HG03354 (cell line): ENCODE measurements at regions not wholly inside any gene's neighbourhood (a gene's known extent, or its start where the extent isn't known, plus 50 kb on each side); places are given as distances from the start of the nearest gene placed in this dataset.
"Not testable (repeated sequence)": the region's sequence is repeated elsewhere in the genome, so short reads cannot be mapped to it uniquely, and the experiment has no call there.

ENCODE experiments used
- ATAC-seq: cut with Tn5 transposase; IDR thresholded peaks from one replicate; pipeline ENCODE4 v1.9.1; 2021; ENCODE audit warnings: mild to moderate bottlenecking; ENCODE audit not compliant: unreplicated experiment, poor library complexity, severe bottlenecking

DNA sequence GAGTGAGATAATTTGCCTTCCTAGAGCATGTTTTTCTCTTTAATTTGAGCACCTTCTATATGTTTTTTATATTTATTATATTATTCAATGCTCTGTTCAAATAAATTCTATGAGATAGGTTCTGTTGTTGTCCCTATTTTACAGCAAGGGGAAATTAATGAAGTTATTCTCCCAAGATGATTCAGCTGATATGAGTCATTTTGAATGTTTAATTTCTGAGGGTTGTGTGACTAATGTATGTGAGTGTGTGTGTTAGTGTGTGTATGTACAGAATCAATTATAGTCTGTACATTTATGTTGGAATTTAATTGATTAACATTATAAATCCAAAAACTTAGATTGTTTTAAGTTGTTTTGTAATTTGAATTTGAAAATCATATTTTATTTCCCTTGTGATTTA, 1536.7 kb upstream of the B3GALT2 start:
- ATAC-seq = no peak

DNA sequence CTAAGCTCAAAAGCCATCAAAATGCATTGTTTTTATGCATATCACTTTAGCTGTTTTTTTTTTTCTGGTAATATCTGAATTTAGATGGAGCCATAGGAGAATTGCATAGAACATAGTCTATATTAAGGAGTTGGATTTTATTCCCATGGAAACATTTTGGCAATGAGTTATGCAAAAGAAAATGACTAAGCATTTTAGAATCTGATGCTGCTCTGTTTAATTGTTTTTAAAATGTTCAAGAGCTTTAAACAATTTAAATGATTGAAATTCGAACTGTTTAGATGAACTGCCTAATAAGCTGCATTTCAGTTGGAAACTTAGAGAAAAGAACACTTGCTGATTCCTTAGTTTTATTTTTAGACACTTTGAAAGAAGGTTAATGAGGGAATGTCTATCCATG, 1531.5 kb upstream of the B3GALT2 start:
- ATAC-seq = no peak

DNA sequence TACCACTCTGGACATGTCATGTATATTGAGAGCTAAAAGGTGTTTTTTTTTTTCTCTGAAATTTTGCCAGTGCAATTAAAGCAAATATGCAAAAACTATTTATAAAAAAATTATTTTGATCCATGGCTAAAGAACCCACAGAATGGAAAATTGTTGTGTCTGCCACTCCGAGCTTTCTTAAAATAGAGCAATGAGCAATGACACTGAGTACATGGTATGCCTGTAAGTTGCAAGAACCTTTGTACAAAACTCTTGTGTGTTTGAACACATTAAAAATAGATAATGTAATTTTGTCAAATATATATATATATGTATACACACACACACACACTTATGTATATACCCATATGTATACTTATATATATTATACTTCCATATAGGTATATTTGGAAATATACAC, 1530.9 kb upstream of the B3GALT2 start:
- ATAC-seq = no peak

DNA sequence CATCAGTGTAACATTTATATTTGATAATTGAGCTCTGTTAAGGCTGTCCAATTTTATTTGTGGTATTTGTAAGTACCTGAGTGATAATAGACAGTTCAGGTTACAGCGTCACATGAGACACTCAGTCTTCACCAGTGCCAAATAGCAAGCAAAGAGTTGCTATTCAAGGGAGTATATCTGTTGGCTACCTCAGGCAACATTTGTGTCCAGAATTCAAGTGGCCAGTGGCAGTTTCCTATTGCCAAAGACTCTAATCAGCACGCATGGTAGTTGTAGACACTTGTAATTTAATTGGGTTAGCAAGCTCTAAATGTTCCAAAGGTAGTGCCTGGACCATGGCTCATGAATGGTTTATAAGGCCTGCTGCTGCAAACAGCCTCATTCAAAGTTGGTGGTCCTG, 1524.3 kb upstream of the B3GALT2 start:
- ATAC-seq = no peak

DNA sequence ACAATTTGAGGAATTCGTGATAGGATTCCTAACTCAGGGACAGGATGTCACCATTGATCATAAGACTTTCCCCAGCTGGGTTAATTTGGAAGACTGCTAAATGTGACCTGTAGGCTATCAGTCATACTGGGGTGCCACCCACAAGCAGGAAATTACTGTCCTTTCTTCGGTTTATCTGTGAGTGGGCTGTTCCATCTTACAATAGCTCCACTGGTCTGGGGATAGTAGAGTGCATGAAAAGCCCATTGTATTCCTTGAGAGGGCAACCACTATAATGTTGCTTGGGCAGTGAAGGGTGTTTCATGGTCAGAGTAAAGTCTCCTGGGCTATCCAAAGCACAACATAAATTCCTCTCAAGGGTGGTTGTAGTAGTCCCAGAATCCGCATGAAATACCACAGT, 1523.0 kb upstream of the B3GALT2 start:
- no peak for ATAC-seq

DNA sequence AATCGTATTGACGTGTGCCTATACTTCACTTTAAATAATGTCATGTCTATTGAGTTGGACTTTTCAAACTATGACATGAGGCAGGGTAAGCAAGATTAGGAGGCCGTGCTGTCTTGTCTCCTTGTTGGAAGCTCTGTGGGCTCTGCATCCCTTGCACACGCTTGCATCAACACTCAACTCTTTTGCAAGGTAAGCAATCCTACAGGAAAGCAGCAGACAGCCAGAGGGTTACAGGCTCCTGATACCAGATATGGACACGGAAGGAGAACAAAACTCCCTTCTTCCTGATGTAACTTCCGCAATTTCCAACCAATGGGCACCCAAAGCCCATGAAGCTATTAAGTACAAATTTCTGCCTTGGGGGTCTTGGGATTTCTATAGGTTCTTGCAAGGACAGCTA, 1520.7 kb upstream of the B3GALT2 start:
- no peak for ATAC-seq

DNA sequence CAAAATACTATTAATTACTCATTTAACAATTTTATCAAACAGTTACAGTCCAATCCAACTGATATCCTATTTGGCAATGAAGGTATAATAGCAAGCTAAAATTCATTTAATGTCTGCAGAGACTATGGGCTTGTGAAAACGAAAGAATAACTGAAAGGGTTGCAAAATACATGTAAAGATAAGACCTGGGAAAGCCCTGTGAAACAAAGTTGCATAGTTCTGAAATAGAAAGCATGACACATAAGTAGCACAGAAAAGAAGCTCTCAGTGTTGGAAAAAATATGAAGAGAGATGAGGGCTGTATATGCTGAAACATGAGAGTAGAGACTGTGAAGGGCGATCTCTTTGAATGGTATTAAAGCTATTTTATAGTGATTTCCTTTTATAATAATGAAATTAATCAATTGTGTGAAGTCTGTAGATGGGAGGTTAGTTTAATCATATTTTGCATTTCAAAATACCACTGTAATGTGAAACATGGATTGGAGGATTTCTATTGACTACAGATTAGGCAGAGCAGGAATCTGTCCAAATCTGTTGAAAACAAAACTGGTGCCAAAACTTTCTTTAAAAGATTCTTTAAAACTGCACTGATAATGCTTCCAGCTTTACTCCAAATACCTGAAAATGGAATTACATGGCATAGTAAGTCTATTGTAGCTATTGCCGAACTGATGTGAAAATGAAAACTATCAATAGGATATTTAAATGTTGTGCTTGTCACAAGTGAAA, 1518.9 kb upstream of the B3GALT2 start:
- peak; percentile 77 for ATAC-seq

DNA sequence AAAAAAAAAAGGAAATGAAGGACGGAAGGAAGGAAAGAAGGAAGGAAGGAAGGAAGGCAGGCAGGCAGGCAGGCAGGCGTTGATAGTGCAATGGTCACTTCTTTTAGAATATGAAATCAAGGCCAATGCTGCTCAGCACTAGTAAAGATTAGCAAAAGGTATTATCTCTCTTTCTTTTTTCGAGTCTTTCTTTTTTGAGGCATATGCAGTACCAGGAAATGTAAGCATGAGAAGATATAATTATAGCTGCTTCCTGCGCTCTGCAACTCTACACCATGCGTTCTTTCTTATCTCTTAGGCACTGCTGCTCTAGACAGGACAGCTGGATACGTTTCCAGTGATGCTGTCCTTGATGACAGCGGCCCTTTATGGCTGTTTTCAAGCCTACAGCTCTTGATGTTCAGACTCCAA, 1512.5 kb upstream of the B3GALT2 start:
- ATAC-seq = no peak

DNA sequence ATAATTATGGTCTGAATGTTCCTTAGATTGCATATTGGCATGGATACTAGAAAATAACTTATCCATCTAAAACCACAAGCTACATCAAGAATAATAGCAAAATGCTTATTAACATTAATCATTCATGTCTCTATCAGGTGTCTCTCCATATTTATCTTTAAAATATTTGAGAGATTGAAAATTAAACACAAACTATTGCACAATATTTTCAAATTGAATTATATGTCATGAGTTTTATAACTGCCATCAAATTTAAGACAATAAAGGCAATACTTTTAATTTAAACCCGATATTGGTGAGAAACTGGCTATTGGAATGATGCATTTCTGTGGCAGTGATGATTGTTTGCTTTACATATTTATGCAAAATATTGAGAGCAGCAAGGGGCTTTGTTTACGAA, 1506.8 kb upstream of the B3GALT2 start:
- ATAC-seq = no peak

DNA sequence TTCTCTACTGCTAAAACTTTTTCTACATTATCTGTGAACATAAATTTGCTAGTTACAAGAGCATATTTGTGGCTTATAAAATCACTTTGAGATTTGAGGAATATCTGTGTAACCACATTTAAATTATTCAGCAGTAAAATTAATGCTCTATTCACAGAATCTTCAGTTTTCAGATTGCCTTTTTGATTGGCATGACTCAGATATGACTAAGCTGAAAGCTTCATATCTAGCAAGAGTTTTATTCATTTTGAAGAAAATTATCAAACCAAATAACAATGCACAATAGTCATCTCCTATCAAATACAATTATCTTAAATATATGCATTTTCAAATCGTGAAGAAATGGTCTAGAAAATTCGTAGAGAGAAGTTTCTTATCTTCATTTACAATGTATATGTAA, 1498.2 kb upstream of the B3GALT2 start:
- no peak for ATAC-seq

DNA sequence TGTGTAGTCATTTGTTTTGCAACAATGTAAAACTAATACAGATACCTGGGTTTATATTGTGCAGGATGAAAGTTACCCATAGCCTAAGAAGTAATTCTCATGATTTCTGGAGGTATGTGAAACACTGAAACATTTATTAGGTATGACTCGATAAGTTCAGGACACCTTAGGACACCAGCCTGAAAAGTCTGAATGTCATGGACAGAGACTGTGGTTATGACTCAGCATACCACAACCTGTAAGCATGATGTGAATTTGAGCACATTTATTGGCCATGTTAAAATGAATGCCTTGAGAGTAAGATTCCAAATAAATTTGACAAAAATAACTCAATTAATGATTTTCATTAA, 1471.7 kb upstream of the B3GALT2 start:
- ATAC-seq = peak; percentile 66

DNA sequence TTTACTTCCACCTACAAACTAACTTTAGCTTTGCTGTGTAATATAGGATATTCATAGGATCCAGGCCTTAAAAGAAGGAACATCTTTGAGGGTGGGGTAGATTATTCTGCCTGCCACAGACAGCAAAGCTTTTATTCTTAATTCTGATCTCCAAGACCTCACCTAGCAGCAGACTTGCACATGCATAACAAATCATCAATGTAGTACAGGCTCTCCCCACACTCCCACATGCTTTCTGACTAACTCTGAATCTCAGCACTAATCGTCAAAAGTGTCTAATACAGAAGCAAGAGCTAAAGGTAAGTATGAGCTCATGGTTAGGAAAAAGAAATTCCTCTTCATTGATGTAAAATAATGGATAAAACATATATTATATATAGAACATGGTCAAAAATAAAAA, 1468.5 kb upstream of the B3GALT2 start:
- ATAC-seq = no peak

DNA sequence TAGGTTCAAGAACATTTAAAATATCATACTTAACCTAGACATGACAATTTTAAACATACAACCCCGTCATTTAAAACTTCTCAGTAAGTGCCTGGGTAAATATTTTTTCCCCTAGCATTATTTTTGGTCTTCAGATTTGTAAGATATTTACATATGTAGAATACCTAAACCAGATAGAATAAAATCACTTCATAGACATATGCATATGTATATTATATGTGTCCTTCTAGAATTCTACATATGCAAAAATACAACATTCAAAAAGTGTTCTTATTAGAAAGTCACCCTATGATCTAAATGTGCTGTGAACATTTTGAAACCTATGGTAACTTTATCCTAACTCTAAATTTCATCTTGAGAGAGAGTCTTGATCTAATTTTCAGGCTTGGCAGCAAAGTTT, 1467.0 kb upstream of the B3GALT2 start:
- no peak for ATAC-seq

DNA sequence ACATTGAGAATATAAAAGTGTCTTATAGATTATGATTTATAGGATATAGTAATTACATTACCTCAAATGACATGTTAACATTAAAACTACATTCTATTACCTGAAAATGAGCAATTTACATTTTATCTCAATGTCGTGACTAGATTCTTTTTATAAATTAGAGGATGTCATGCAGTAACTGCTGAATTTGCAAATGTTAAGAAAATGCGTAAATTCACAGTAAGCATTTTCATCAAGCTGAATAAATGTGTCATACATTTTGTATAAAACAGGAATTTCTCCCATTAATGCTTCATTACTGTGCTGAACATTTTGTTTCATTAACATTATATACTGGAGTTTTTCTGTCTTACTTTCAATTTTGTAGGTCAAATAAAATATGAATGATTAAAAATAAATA, 1460.7 kb upstream of the B3GALT2 start:
- ATAC-seq = no peak

DNA sequence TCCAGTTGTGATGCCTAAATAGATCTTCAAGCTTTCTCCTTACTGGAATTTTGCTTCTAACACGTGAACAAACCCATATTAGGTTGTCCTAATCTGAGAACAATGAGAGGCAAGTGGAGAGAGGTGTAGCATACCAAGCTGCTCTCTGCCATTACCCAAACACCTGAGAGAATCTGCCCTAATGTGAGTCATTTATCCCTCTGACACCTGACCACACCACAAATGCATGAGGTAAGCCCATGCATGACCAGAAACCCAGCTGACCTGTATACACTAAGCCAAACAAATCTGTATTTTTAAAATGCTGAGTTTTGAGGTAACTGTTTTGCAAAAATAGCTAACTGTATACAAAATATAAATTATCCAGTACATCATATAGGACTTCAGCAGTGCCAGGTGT, 1458.1 kb upstream of the B3GALT2 start:
- no peak for ATAC-seq

DNA sequence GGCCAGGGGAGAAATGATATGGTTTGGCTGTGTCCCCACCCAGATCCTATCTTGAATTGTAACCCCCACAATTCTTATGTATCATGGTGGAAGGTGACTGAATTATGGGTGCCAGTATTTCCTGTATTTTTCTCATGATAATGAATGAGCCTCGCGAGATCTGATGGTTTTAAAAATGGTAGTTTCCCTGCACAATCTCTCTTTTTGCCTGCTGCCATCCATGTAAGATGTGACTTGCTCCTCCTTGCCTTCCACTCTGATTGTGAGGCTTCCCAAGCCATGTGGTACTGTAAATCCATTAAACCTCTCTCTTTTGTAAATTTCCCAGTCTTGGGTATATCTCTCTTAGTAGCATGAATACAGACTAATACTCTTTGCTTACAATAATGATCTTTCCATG, 1453.9 kb upstream of the B3GALT2 start:
- no peak for ATAC-seq

DNA sequence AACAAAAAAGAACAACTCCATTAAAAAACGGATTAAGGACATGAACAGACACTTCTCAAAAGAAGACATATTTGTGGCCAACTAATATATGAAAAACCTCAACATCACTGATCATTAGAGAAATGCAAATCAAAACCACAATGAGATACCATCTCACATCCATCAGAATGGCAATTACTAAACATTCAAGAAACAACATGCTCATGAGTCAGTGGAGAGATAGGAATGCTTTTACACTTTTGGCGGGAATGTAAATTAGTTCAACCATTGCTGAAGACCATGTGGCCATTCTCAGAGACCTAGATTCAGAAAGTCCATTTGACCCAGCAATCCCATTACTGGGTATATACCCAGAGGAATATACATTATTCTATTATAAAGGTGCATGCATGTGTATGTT, 1442.6 kb upstream of the B3GALT2 start:
- ATAC-seq = no peak

DNA sequence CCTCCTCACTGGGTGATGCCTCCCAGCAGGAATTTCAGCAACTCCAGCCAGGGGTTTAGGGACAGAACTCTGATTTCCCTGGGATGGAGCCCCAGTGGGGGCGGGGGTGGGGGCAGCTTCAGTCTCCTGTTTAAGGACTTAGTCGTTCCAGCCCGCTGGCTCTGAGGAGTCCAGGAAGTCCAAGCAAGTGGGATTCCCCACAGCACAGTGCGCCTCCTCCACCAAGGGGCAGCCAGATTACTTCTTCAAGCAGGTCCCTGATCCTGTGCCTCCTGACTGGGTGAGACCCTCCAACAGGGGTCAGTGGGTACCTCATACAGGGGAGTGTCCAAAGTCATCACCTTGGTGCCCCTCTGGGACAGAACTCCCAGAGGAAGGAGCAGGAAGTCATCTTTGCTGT, 1438.4 kb upstream of the B3GALT2 start:
- no peak for ATAC-seq

DNA sequence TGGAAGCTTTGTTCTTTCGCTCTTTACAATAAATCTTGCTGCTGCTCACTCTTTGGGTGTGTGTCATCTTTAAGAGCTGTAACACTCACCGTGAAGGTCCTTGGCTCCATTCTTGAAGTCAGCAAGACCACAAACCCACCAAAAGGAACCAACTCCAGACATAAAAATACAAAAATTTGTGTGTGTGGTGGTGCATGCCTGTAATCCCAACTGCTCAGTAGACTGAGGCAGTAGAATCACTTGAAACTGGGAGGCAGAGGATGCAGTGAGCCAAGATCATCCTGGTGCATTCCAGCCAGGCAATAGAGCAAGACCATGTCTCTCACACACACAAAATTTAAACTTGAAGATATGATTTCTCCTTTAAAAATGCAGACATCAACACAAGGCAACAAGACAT, 1431.7 kb upstream of the B3GALT2 start:
- no peak for ATAC-seq

DNA sequence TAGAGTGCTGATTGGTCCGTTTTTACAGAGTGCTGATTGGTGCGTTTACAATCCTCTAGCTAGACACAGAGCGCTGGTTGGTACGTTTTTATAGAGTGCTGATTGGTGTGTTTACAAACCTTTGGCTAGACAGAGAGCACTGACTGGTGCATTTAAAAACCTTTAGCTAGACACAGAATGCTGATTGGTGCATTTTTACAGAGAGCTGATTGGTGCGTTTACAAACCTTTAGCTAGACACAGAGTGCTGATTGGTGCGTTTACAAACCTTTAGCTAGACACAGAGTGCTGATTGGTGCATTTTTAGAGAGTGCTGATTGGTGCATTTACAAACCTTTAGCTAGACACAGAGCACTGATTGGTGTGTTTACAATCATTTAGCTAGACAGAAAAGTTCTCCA, 1430.9 kb upstream of the B3GALT2 start:
- not testable (repeated sequence) for ATAC-seq

DNA sequence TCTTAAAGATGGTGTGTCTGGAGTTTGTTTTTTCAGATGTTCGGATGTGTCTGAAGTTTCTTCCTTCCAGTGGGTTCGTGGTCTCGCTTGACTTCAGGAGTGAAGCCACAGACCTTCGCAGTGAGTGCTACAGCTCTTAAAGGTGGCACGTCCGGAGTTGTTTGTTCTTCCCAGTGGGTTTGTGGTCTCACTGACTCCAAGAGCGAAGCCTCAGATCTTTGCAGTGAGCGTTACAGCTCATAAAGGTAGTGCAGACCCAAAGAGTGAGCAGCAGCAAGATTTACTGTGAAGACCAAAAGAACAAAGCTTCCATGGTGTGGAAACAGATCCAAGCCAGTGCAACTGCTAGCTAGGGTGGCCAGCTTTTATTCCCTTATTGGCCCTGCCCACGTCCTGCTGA, 1430.4 kb upstream of the B3GALT2 start:
- no peak for ATAC-seq

DNA sequence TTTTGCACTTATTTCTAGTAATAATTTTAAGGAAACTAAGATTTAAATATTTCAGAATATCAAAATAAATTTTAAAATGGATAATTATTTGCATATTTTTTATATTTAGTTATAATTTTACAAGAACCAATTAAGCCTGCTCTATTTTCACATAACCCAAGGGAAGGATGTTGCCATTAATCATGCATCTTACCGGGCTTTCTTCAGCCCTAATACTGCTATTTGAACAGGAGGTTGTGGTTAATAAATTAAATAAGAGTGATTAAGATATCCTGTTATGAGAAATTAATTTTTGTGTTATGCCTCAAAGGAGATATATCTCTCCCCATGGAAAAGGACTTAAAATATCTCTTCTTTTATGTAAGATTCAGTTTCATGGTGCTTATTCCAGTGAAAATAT, 1415.8 kb upstream of the B3GALT2 start:
- ATAC-seq = no peak
